ENCODE measurements at regions not wholly inside any gene's neighbourhood (a gene's known extent, or its start where the extent isn't known, plus 50 kb on each side); places are given as distances from the start of the nearest gene placed in this dataset.

DNA sequence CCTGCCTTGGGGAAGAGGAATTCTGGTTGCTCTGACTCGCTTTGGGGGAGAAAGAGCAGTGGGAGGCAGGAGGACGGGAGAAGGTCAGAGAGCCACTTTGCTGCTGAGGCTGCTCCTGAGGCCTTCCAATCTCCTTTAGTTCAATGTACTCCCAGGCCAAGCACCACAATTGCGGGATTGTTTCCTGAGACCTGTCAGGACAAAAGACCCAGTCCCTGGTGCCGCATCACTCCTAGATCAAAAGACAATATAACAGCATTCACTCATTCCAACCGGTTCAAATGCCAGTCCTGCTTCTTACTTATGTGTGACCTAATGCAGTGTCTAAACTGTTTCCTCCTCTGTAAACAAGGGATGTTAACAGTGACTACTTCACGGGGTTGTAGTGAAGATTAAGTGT is 106.4 kb downstream of the TRIML1 start:
- Histone ChIP-seq H3K4me3 (ENCODE audit: insufficient read depth, low read depth, low read length) (no peak overlapping the region), H3K4ac (ENCODE audit: low read depth, low read length) (no peak overlapping the region), H3K36me3 (ENCODE audit: control insufficient read depth, insufficient read depth, low read length) (no peaks in the 10 kb centered on the region), H2BK20ac (ENCODE audit: low read depth, low read length) (no peak overlapping the region), H3K4me1 (ENCODE audit: control insufficient read depth, insufficient read depth, low read length) (no peaks in the 10 kb centered on the region), H3K4me2 (ENCODE audit: low read depth, low read length) (no peak overlapping the region), H2AK5ac (ENCODE audit: low read depth, low read length) (no peak overlapping the region), H3K9ac (ENCODE audit: low read depth, low read length) (no peak overlapping the region), H3K18ac (ENCODE audit: low read depth, low read length) (no peak overlapping the region), H3K9me3 (ENCODE audit: control insufficient read depth, insufficient read depth, low read length) (no peaks in the 10 kb centered on the region), H3K23ac (ENCODE audit: low read depth, low read length) (no peak overlapping the region), H4K20me1 (ENCODE audit: insufficient read depth, low read length) (no peaks in the 10 kb centered on the region), H3K9me1 (ENCODE audit: insufficient read depth, low read length) (no peaks in the 10 kb centered on the region), H4K5ac (ENCODE audit: low read depth, low read length) (no peak overlapping the region), H2AK9ac (replicated peaks; ENCODE audit: low read depth, low read length, poor library complexity) (no peak overlapping the region), H3K79me1 (ENCODE audit: low read depth in 1 of 2, low read length in 2 of 2) (no peaks in the 10 kb centered on the region), H4K91ac (ENCODE audit: insufficient read depth, low read depth, low read length) (no peak overlapping the region), H2BK5ac (ENCODE audit: low read depth, low read length, poor library complexity, severe bottlenecking) (no peak overlapping the region), H3K27me3 (ENCODE audit: control insufficient read depth, insufficient read depth, low read length) (no peaks in the 10 kb centered on the region), H3K56ac (ENCODE audit: extremely low read depth, insufficient read depth, low read length) (no peak overlapping the region), H2BK15ac (ENCODE audit: low read depth, low read length) (no peak overlapping the region), H4K8ac (ENCODE audit: low read depth in 2 of 2, low read length in 2 of 2) (no peak overlapping the region), H3K27ac (ENCODE audit: insufficient read depth, low read length) (no peak overlapping the region), H3K14ac (replicated peaks; ENCODE audit: low read depth, low read length) (no peak overlapping the region), H2BK120ac (ENCODE audit: low read depth, low read length) (no peak overlapping the region), H2AFZ (replicated peaks; ENCODE audit: low read length, poor library complexity) (peak overlapping the region; percentile 74)
- ChIA-PET POLR2A (ENCODE audit: unreplicated experiment) (no interaction called here), CTCF (no interaction called here)
- WGBS, 2 experiments (ENCODE audit: extremely low coverage in 2 of 2, insufficient read length in 1 of 2), result 20% methylated on average over 1 of the region's 6 CpGs; no CpG with 5 or more reads in 1 of the 2 experiments
- ATAC-seq (ENCODE audit: low read depth), result 0 out of 2 replicates have a peak, but pooled peaks have one; percentile 24
- BruUV-seq (replicated peaks), result no TSS peak
- intact Hi-C loops (cut with micrococcal nuclease) (no loop called here), dilution Hi-C loops (cut with HindIII; ENCODE audit: low sequenced_read_pairs, unreplicated experiment) (no loop called here), in situ Hi-C loops (cut with MboI; ENCODE audit: low sequenced_read_pairs) (no loop called here)
- TF ChIP-seq POLR2A (IDR thresholded peaks at IDR 0.05; ENCODE audit: low read depth, low read length), result no peak
- TF ChIP-seq USF2 (IDR thresholded peaks at IDR 0.05; ENCODE audit: low read depth, low read length), result no peak
- TF ChIP-seq MAFK (IDR thresholded peaks at IDR 0.05; ENCODE audit: low read depth, low read length), result no peak
- no peak for TF ChIP-seq SMC3 (IDR thresholded peaks at IDR 0.05; ENCODE audit: low read depth, low read length)
- TF ChIP-seq RFX5 (IDR thresholded peaks at IDR 0.05; ENCODE audit: low read depth, low read length), result no peak
- no peak for TF ChIP-seq RCOR1 (IDR thresholded peaks at IDR 0.05; ENCODE audit: insufficient replicate concordance, low read length)
- TF ChIP-seq, protein P1, sequence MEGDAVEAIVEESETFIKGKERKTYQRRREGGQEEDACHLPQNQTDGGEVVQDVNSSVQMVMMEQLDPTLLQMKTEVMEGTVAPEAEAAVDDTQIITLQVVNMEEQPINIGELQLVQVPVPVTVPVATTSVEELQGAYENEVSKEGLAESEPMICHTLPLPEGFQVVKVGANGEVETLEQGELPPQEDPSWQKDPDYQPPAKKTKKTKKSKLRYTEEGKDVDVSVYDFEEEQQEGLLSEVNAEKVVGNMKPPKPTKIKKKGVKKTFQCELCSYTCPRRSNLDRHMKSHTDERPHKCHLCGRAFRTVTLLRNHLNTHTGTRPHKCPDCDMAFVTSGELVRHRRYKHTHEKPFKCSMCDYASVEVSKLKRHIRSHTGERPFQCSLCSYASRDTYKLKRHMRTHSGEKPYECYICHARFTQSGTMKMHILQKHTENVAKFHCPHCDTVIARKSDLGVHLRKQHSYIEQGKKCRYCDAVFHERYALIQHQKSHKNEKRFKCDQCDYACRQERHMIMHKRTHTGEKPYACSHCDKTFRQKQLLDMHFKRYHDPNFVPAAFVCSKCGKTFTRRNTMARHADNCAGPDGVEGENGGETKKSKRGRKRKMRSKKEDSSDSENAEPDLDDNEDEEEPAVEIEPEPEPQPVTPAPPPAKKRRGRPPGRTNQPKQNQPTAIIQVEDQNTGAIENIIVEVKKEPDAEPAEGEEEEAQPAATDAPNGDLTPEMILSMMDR (conservative IDR thresholded peaks at IDR 0.05; ENCODE audit: low read depth, low read length), result no peak
- no peak for TF ChIP-seq FOS (IDR thresholded peaks at IDR 0.05; ENCODE audit: low read depth, low read length)
- no peak for TF ChIP-seq BHLHE40 (IDR thresholded peaks at IDR 0.05; ENCODE audit: low read depth, low read length)
- no peak for TF ChIP-seq CEBPB (IDR thresholded peaks at IDR 0.05; ENCODE audit: low read depth, low read length)
- TF ChIP-seq MXI1 (IDR thresholded peaks at IDR 0.05; ENCODE audit: borderline replicate concordance, low read depth, low read length), result no peak
- TF ChIP-seq, protein P2, sequence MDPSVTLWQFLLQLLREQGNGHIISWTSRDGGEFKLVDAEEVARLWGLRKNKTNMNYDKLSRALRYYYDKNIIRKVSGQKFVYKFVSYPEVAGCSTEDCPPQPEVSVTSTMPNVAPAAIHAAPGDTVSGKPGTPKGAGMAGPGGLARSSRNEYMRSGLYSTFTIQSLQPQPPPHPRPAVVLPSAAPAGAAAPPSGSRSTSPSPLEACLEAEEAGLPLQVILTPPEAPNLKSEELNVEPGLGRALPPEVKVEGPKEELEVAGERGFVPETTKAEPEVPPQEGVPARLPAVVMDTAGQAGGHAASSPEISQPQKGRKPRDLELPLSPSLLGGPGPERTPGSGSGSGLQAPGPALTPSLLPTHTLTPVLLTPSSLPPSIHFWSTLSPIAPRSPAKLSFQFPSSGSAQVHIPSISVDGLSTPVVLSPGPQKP (IDR thresholded peaks at IDR 0.05; ENCODE audit: borderline replicate concordance, low read depth, low read length), result no peak
- TF ChIP-seq RAD21 (IDR thresholded peaks at IDR 0.05; ENCODE audit: low read length), result no peak
- TF ChIP-seq NFE2L2 (IDR thresholded peaks at IDR 0.05; ENCODE audit: low read depth, low read length), result no peak
- DNase-seq, result no peak

All from IMR-90 (cell line).